Left ventricle myocardium superior (tissue), 1 donor: ENCODE measurements at regions not wholly inside any gene's neighbourhood (a gene's known extent, or its start where the extent isn't known, plus 50 kb on each side); places are given as distances from the start of the nearest gene placed in this dataset.

Experiments
- ATAC-seq: fragments of 200-7000 bp; cut with Tn5 transposase; one replicate; pipeline ENCODE4 v1.9.1; 2020; ENCODE audit warnings: mild to moderate bottlenecking, moderate library complexity
- DNase-seq: peaks from one replicate; pipeline ENCODE4 v3.0.0-alpha.2; 2020
- intact Hi-C: fragments of 100-400 bp; cut with micrococcal nuclease; formaldehyde crosslinking; loops from one replicate; pipeline ENCODE4 v1.11.0; 2022
- donor health status: DM: no; HTN: yes; CAD: no; lungs with severe emphysema.

DNA sequence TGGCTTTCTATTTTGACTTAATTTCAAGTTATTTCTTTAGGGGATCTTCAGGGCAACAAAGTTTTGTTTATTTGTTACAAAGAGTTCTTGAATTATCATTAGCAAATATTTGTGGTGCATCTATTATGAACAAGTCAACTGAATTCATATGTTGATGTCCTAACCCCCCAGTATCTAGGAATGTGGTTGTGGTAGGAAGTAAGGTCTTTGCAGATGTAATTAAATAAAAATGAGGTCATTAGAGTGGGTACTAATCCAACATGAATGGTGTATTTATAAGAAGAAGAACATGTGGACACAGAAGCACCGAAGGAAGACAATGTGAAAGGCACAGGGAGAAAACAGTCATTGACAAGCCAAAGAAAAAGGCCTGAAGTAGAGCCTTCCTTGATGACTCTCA, 474.0 kb upstream of the DAB2 start:
- intact Hi-C loops, result no loop called here
- no peak for DNase-seq
- ATAC-seq, result no peak

DNA sequence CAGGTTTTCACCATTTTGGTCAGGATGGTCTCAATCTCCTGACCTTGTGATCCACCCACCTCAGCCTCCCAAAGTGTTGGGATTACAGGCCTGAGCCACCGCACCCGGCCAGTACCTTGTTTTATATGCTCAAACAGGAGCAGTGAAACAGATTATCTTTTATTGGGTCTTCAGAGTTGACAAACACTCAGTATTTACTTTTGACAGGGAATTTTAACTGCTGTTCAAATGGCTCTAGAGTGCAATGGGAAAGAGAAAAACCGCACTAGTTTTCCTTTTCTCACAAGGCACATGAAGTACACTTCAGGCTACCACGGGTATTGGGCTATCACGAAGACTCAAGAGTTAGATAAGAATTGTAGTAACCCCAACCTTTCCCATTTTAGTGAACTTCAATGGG, 471.9 kb upstream of the DAB2 start:
- intact Hi-C loops, result no loop called here
- DNase-seq, result no peak
- no peak for ATAC-seq

DNA sequence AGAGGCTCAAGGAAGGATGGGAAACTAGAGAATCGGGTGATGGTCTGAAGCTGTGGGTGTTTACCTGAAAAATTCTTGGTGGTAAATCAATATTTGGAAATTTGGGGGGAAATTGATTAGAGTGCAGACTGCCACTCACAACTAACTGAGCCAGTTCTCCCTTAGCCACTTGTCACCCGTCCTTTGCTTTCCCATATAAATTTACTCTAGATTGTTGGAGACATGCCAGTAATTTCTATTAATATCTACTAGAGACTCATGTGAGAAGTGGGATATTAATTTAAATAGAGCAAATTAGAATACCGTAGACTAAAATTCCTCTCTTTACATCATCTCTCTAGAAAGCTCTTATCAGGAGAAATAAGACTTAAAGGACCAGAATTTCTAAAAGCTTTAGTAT, 471.3 kb upstream of the DAB2 start:
- intact Hi-C loops, result no loop called here
- no peak for ATAC-seq
- no peak for DNase-seq

DNA sequence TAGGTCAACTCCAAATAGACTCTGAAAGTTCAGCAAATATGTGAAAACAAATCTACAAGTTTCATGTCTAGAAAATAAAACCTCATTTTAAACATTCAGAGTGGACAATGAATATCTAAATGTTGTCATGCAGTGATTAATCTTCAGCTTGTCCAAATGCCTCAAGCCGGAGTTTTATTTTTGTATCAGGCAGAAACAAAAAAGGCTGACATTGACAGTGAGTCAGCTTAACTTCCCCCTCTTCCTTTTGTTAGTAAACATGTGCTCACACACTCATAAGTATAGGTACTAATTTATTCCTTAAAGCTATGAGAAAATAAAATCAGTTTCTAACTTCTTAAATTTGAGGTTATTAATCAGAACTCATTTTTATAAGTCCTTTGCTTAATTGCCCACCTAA, 467.9 kb upstream of the DAB2 start:
- intact Hi-C loops, result no loop called here
- ATAC-seq (no peak), DNase-seq (no peak)

DNA sequence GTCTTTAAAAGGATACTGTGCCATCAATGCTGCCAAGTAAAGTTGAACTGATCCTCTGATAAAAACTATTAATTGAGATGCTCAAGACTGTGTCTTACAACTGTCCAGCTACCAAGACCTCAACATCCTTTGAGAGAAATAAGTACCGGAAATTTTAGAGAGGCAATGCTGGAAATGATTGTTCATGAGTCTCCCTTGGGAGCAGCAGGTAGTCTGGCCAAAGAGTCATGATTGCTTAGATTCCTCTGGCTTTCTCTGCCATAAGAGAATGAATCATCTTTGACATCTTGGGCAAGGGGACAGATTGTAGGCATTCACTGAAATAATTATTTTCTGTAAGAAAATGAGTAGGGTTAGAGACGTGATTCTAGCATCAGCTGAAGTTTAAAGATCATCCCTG, 466.6 kb upstream of the DAB2 start:
- DNase-seq, result no peak
- no peak for ATAC-seq
- intact Hi-C loops, result no loop called here

DNA sequence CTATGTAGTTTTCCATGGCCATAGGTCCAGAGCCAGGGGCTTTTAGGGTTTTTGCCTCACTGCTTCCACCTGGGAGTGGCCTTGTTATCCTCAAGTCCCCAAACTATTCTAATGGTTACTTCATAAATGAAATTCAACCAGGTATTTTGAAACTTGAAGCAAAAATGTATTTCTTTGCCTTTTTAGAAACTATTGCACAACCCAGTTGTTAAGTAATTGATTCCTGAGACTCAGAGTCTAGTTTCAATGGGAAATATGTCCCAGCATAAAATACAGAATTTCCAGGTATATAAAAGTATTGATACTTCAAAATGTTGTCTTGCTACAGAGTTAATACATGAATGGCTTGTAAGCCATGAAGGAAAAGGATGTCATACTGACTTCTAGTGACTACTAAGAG, 456.2 kb upstream of the DAB2 start:
- ATAC-seq (no peak), DNase-seq (no peak)
- intact Hi-C loops, result no loop called here

DNA sequence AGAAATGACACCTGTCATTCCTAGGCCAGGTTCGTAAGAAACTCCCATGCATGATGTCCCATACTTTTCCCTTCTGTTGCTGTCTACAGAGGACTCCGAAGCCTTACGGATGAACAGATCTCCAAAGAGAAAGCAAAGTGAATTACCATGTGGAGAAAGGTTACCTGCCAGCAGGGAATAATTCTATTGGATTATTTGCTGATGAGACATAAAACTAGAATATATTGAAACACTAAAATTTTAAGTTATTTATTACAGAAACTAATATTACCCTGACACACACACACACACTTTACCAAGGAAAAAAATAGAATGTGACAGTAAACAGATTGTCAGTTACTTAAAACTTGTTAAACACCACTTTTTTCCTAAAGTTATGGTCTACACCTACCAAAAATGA, 452.7 kb upstream of the DAB2 start:
- no peak for DNase-seq

DNA sequence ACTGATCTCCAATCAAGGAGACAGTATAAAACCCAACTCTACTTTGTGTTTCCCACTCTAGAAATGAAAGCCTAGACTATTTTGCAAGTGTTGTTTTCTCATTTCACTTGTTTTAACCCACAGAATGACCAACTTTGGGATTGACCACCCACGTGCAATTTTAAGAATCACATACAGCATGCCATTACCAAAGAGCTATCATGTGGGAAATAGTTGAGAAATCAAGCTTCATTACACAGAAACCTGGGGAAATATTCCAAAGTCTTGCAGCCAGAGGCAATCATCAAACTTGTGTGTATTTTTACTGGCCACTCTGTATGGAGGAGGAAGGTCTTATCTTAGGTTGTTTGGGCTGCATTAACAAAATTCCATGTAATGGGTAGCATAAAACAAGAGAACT, 451.4 kb upstream of the DAB2 start:
- DNase-seq (no peak), ATAC-seq (no peak)
- intact Hi-C loops, result no loop called here

More for the DNA sequence above, 452.7 kb upstream of the DAB2 start:
- intact Hi-C loops, result no loop called here
- no peak for ATAC-seq

DNA sequence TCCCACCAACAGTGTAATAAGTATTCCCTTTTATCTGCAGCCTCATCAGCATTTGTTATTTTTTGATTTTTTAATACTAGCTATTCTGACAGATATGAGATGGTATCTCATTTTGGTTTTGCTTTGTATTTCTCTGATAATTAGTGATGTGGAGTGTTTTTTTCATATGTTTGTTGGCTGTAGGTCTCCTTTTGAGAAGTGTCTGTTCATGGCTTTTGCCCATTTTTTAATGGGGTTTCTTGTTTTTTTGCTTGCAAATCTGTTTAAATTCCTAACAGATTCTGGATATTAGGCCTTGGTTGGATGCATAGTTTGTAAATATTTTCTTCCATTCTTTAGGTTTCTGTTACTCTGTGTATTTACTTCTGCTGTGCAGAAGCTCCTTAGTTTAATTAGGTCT, 445.4 kb upstream of the DAB2 start:
- intact Hi-C loops, result no loop called here
- DNase-seq (no peak), ATAC-seq (no peak)

DNA sequence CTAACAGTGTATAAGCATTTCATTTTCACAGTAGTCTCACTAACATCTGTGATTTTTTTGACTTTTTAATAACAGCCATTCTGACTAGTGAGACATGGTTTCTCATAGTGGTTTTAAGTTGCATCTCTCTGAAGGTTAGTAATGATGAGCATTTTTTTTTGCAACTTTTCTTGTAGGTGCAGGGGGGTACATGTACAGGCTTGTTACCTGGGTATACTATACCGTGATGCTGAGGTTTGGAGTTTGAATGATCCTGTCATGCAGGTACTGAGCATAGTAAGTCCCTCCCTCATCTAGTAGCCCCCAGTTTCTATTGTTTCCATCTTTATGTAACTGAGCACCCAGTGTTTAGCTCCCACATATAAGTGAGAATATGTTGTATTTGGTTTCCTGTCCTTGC, 444.6 kb upstream of the DAB2 start:
- no peak for DNase-seq
- intact Hi-C loops, result no loop called here
- ATAC-seq, result no peak

DNA sequence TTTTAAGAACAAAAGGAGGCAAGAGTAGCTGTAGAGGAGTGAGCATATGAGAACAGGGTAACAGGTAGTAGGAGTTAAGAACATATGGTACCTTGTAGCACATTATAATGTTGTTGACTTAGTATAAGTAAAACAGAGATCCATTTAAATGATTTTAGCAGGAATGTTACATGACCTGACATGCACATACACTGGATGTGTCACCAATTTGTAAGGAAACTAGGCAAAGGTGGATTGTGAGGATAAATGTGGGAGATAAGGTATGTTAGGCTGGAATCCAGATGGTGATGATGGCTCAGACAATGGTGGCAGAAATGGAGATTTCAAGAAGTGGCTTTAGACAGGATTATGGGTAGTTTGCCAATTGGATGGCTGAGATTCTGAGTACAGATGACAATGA, 443.1 kb upstream of the DAB2 start:
- DNase-seq, result no peak
- ATAC-seq, result no peak
- intact Hi-C loops, result no loop called here

DNA sequence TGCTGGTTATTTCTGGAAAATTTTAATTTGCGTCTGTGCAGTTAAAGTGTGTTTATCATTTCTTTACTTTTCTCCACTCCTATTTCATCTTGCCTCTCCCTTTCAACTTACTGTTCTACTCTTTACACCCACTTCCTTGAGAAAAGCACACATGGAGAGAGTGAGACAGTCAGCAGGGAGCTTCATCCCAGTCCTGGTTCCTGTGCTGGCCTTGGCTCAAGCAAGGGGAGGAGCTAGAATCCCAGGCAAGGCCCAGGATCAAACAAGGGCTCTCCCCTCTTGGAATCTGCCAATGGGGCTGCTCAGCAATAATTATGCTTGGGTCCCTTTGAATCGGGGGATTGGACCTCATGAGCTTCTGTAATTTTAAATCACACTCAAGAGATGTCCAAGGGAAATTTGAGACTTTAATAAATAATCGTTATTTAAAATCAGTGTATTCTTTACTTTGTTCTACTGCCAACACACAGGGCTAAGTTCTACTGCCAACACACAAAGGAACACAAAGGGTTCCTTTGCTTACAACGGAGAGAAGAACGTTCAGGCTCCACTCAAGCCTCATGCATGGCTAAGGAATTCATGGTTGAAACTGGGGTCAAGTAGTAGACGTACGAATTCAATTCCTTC, 439.3 kb upstream of the DAB2 start:
- ATAC-seq (no peak), DNase-seq (no peak)
- intact Hi-C loops, result no loop called here

DNA sequence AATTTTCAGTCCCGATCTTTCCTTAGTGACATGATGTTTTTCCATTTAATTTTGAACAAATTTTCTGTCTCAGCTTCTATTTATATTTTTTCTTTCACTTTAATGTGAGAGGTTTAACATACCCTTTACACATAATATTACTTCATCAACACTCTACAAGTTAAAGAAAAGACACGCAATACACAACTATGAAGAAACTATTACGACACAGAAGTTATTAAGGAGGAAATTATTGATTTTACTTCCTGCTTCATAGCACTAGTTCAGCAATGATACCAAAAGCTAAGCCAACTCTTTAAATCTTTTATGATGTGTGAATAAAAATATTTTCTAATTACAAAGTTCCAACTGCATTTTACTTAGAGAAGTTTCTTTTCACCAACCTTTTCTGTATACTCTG, 432.3 kb upstream of the DAB2 start:
- intact Hi-C loops, result no loop called here
- ATAC-seq (no peak), DNase-seq (no peak)

DNA sequence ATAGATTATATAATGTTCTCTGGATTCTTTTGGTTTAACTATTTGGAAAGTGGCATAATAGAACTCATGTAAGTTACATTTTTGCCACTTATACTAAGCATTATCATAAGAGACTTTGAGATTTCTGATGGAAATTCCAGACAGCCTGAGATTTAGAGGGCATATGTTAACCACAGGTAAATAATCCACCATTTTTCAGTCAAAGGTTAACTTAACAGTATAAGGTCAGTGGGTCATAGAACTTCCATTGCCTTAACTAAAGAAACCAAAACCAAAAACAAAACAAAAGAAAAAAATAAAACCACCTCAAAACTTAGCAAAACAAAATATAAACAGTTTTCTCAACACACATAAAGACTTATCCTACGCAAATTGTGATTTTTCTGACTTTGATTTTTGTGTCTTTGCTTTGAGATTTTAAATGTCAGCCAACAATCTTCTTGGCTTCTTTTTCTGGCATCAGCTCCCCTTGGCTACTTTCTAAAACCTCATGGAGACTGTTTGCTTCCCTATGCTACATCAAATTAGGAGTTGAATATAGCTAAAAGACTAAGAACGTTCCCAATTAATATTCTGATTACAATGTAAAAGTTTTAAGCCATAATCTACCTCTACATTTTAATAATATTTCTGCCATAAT, 430.1 kb upstream of the DAB2 start:
- DNase-seq (no peak), ATAC-seq (no peak)
- intact Hi-C loops, result no loop called here

DNA sequence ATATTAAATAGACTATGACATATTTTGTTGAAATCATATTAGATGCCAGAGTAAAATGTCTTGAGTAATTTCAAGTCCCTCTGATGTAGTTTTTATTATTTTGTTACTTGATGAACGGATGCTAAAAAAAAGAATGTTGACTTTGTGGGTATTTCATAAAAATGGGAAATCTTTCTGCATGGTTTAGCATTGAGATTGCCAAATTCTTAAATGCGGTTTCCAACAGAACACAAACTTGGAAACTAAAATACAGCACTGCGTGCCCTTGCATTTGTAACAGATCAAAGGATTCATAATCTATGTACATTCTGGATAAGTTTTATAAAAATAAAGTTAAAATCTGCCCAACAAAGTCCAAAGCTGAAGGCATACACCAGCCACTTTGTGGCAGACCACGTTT, 425.5 kb upstream of the DAB2 start:
- DNase-seq (no peak), ATAC-seq (no peak)
- intact Hi-C loops, result no loop called here

DNA sequence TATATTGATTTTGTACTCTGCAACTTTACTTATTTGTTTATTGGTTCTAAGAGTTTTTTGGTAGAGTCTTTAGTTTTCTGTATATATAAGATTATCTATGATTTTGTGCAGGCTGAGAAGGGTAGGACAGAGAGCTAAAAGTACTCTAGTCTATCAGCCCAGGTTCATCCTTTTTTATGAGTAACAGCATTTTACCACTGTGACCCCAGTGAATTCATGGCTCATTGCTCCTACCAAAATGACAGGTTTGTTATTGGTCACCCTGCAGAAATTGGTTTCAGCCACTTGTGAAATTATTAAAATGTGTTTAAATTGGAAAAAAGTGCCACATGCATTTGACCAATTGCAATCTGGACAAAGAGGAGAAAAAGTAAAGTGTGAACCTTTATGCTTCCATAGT, 421.4 kb upstream of the DAB2 start:
- intact Hi-C loops, result no loop called here
- no peak for ATAC-seq
- no peak for DNase-seq

DNA sequence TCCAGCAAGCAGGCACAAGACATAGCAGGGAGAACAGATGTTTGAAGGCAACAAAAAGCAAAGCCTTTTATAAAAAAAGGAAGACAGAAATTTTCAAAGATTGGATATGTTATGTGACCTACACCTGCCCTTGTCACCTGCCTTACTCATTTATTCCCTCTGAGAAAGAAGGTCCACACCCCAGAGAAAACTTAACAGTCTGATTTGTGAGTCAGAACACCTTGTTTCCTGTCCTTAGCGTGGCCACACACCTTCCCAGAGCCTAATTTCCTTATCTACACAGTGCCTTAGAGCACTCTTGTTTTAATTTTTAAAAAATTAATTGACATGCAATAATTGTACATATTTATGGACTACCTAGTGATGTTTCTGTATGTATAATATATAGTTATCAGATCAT, 419.0 kb upstream of the DAB2 start:
- ATAC-seq (no peak), DNase-seq (no peak)
- intact Hi-C loops, result no loop called here

DNA sequence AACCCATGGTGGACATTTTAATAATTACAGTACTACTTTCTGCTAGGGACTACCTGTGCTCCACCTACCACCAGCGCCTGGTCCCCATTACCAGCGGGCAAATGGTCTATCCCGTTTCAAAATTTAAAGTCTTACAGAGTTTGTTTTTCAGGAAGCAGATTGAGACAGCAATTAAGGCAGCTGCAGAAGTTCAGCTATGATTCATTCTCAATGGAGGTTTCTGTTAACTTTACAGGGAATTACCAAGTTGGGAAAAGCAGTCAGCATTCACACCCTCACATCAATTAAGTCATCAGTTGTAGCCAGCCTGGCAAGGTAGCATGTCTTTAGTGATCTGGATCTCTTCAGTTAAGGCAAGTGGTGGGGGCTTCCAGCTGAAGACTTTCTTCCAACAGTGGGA, 410.6 kb upstream of the DAB2 start:
- intact Hi-C loops, result no loop called here
- DNase-seq (no peak), ATAC-seq (no peak)

DNA sequence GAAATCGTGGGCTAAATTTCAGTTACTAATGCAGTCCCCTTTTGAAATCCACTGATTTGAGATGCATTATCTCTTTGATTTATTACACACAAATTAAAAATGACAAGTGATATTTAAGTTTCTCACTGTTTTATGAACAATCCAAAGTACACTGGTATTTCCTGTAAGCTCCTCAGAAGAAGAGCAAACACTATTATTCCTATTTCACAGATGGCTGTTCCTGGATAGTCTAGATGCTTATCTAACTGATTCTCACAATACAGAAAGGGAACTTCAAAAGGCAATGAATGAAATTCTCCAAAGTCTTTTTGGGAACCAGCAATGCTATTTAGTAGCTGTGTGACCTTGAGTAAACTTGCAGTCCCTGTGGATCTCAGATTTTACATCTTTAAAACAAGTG, 404.7 kb upstream of the DAB2 start:
- DNase-seq (no peak), ATAC-seq (no peak)
- intact Hi-C loops, result no loop called here

DNA sequence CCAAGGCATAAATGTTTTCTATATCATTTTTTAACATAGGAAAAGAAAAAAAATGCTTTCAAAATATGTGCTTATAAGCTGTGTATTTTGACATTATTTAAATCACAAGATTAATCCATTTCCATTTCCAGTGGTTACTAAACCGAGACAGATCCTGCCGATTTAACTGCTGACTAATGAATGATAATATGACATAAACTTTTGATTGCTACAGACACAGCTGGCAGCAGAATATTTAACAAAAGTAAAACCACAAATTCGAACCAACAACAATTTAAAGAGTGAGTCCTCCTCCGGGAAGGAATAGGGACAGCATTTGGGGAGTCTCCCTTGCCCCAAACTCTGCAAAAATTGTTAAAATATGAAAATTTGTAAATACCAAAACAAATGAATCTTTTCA, 401.3 kb upstream of the DAB2 start:
- no peak for ATAC-seq
- no peak for DNase-seq
- intact Hi-C loops, result no loop called here

DNA sequence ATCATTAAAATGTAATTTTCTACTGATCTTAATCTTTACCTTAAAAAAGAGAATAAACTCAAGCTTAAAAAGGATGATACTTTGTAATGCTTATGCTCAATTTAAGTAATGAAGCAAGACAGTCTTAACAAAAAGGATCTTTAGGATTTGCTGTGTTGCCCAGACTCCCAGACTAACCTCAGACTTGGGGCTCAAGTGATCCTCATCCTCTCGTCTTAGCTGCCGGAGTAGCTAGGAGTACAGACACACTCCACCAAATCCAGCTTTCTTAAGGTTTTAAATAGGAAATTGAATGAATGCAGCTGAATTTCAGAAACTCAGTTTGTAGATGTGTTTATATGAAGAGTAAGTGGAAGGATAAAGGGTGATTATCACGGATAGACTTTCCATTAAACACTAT, 400.5 kb upstream of the DAB2 start:
- ATAC-seq (no peak), DNase-seq (no peak)
- intact Hi-C loops, result no loop called here

DNA sequence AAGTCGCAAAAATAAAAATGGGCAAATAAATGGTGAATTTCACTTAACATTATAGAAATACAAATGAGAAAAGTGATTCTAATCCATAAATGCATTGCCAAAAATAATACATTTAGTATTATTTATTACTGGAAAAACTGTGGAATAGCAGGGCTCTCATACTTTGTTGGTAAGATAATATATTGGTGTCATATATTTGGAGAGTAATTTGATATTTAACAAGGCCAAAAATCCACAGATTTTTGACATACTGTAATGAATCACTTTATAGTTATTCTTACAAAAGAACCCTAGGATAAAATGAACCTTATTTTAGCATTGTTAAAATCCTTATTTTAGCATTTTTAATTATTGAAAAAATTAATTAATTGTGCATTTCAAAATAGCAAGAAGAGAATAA, 397.2 kb upstream of the DAB2 start:
- DNase-seq, result no peak
- ATAC-seq, result no peak
- intact Hi-C loops, result no loop called here
